Sigmoid colon (tissue), 6 donors: ENCODE measurements at regions not wholly inside any gene's neighbourhood (a gene's known extent, or its start where the extent isn't known, plus 50 kb on each side); places are given as distances from the start of the nearest gene placed in this dataset.

Experiments used
- DNase-seq: peaks from one replicate; pipeline ENCODE4 v3.0.0-alpha.2; 2019
- H3K27ac ChIP-seq, 4 donors: fragments of 200-600 bp; sonication (generic); one replicate each; pipeline ENCODE4 v1.5.1; 2016 to 2019; ENCODE audit warnings: mild to moderate bottlenecking in 1 of 4
- H3K27me3 ChIP-seq, 3 donors: fragments of 200-600 bp; sonication (generic); one replicate each; pipeline ENCODE4 v1.5.1; 2019; ENCODE audit warnings: mild to moderate bottlenecking in 1 of 3
- H3K36me3 ChIP-seq, 4 donors: fragments of 200-600 bp; sonication (generic); one replicate each; pipeline ENCODE4 v1.5.1; 2016 to 2019
- H3K4me1 ChIP-seq, 4 donors: fragments of 200-600 bp; sonication (generic); one replicate each; pipeline ENCODE4 v1.5.1; 2017 to 2019
- H3K4me3 ChIP-seq, 4 donors: fragments of 200-600 bp; sonication (generic); one replicate each; pipeline ENCODE4 v1.5.1; 2017 to 2019; ENCODE audit warnings: mild to moderate bottlenecking in 2 of 4, moderate library complexity in 1 of 4
- H3K9me3 ChIP-seq, 4 donors: fragments of 200-600 bp in 3 of 4; sonication (generic) in 3 of 4; one replicate each; pipeline versions ENCODE4 v1.5.1 to v1.6.1; 2013 to 2019
- EP300 ChIP-seq, 4 donors: sonication (generic); formaldehyde crosslinking; IDR thresholded peaks; one replicate each; pipeline ENCODE4 v1.6.1; 2017; ENCODE audit warnings: antibody characterized with exemption in 4 of 4
- POLR2A ChIP-seq, 2 donors: fragments of 450-650 bp; IDR thresholded peaks; one replicate each; pipeline ENCODE4 v1.6.1; 2016; ENCODE audit warnings: antibody characterized with exemption in 2 of 2, mild to moderate bottlenecking in 2 of 2, moderate library complexity in 2 of 2
- POLR2AphosphoS5 ChIP-seq, 4 donors: sonication (generic); formaldehyde crosslinking; IDR thresholded peaks; one replicate each; pipeline ENCODE4 v1.6.1; 2017; ENCODE audit warnings: antibody characterized with exemption in 4 of 4
- WGBS, 2 donors: extraction: QIAGEN DNeasy Blood & Tissue Kit; methylation state at CpG; one replicate each; pipeline ENCODE4 v1.1.7; 2013; 5-methylcytosine and 5-hydroxymethylcytosine counted together
- intact Hi-C: fragments of 100-400 bp; cut with DNase I; formaldehyde crosslinking; loops from one replicate; pipeline ENCODE4 v1.15.1; 2023
- TF ChIP-seq, protein P1 (sequence below), 4 experiments: fragments of 450-650 bp in 3 of 4; fragments of 200-600 bp in 1 of 4; IDR thresholded peaks; one replicate each; pipeline ENCODE4 v1.5.1; 2016 to 2019; ENCODE audit warnings: antibody characterized with exemption in 4 of 4, mild to moderate bottlenecking in 3 of 4, moderate library complexity in 2 of 4
- donor health status: healthy with polysubstance abuse.
- donor health status: healthy.

DNA sequence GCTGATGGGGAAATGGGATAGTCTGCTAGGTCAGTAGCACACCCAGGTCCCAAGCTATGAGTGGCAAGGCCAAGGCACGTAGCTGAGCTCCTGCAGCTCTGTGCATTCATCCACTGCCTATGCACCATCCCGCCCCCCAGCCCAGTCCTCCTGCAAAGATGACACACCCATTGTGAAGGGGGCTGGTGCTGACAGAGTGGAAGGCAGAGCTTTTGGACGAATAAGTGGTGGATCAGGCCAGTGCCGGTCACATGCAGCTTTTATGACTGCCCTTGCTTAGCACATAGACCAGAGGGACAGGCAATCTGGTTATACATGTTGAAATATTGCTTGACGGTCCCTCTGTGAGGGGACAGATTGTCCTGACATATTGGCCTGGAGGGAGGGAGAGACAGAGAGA, 494.3 kb downstream of the PTPRU start:
- H3K9me3 ChIP-seq: no peaks in the 10 kb centered on the region
- no peaks in the 10 kb centered on the region for H3K4me1 ChIP-seq
- H3K27ac ChIP-seq: no peak overlapping the region
- intact Hi-C loops: no loop called here
- no peak overlapping the region for H3K4me3 ChIP-seq
- no peak for DNase-seq
- peaks cover 0 to 9% (median 0%) of the 10 kb centered on the region in 3 donors for H3K27me3 ChIP-seq
- TF ChIP-seq, protein P1, sequence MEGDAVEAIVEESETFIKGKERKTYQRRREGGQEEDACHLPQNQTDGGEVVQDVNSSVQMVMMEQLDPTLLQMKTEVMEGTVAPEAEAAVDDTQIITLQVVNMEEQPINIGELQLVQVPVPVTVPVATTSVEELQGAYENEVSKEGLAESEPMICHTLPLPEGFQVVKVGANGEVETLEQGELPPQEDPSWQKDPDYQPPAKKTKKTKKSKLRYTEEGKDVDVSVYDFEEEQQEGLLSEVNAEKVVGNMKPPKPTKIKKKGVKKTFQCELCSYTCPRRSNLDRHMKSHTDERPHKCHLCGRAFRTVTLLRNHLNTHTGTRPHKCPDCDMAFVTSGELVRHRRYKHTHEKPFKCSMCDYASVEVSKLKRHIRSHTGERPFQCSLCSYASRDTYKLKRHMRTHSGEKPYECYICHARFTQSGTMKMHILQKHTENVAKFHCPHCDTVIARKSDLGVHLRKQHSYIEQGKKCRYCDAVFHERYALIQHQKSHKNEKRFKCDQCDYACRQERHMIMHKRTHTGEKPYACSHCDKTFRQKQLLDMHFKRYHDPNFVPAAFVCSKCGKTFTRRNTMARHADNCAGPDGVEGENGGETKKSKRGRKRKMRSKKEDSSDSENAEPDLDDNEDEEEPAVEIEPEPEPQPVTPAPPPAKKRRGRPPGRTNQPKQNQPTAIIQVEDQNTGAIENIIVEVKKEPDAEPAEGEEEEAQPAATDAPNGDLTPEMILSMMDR (IDR thresholded peaks at IDR 0.05): no peak
- TF ChIP-seq POLR2A (IDR thresholded peaks at IDR 0.05) (no peak), EP300 (IDR thresholded peaks at IDR 0.05) (no peak), POLR2AphosphoS5 (IDR thresholded peaks at IDR 0.05) (no peak)
- no peaks in the 10 kb centered on the region for H3K36me3 ChIP-seq
- WGBS, 2 donors: 38 to 65% methylated on average over 5 of the region's 5 CpGs

DNA sequence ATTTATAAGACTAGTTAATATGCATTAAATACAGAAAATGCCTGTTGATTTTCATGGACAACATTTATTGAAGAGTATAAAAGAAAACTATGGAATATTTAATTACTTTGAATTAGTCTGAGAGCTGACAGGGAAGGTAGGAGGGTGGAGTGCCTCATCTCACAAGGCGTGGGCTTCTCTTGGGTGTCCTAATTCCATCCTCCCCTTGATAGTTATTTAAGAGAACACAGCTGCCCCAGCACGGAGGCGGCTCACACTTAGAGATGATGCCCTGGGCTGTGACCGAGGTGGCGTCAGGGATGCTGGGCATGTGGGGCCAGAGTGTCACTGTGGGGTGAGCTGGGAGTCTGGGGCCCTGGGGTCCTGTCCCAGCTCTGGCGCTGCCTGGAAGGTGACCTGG, 493.0 kb downstream of the PTPRU start:
- Histone ChIP-seq H3K36me3 (no peaks in the 10 kb centered on the region), H3K4me3 (no peak overlapping the region), H3K9me3 (no peaks in the 10 kb centered on the region), H3K27ac (no peak overlapping the region), H3K27me3 (peaks cover 0 to 9% (median 0%) of the 10 kb centered on the region in 3 donors), H3K4me1 (no peaks in the 10 kb centered on the region)
- intact Hi-C loops: no loop called here
- DNase-seq: no peak
- no peak for TF ChIP-seq POLR2AphosphoS5 (IDR thresholded peaks at IDR 0.05)
- no peak for TF ChIP-seq EP300 (IDR thresholded peaks at IDR 0.05)
- no peak for TF ChIP-seq POLR2A (IDR thresholded peaks at IDR 0.05)
- TF ChIP-seq, protein P1 (IDR thresholded peaks at IDR 0.05): no peak
- 79 to 88% methylated on average over 6 of the region's 6 CpGs for WGBS, 2 donors

DNA sequence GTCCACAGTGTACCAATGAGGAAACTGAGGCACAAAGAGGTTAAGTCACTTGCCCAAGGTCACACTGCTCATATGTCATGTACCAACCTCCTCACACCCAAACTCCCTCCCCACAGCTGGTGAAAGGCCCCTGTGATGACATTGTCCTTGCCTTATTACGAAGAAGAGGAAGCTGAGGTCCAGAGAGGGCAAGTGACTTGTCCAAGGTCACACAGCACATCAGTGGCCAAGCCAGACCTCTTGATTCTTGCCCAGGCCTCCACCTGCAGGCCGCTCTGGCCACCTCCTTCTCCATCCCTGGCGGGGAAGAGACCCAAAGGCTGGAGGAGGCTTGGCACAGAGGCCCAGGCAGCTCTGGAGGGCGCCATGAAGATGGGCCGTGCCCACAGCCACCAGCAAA, 492.4 kb downstream of the PTPRU start:
- intact Hi-C loops: no loop called here
- WGBS, 2 donors: 79 to 84% methylated on average over 5 of the region's 5 CpGs
- TF ChIP-seq, protein P1 (IDR thresholded peaks at IDR 0.05): no peak
- no peak for TF ChIP-seq POLR2A (IDR thresholded peaks at IDR 0.05)
- TF ChIP-seq EP300 (IDR thresholded peaks at IDR 0.05): no peak
- no peak for TF ChIP-seq POLR2AphosphoS5 (IDR thresholded peaks at IDR 0.05)
- Histone ChIP-seq H3K4me1 (no peaks in the 10 kb centered on the region), H3K4me3 (no peak overlapping the region), H3K27me3 (peaks cover 0 to 9% (median 0%) of the 10 kb centered on the region in 3 donors), H3K9me3 (no peaks in the 10 kb centered on the region), H3K27ac (no peak overlapping the region), H3K36me3 (no peaks in the 10 kb centered on the region)
- no peak for DNase-seq

DNA sequence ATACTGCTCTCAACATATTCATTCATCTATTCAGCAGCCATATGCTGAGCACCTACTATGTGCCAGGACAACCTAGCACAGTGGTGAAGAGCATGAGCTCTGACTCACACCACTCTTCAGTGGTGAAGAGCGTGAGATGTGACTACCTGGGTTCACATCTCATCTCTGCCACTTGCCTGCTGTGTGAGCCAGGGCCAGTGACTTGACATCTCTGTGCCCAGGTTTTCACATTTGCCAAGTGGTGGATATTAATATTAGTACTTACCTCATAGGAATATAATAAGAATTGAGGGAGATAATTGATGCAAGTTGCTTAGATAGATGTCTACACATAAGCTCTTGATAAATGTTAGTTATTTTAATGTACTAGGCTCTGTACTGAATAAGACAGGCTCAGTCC, 488.9 kb downstream of the PTPRU start:
- Histone ChIP-seq H3K4me3 (no peak overlapping the region), H3K36me3 (no peaks in the 10 kb centered on the region), H3K27ac (no peak overlapping the region), H3K4me1 (no peaks in the 10 kb centered on the region), H3K27me3 (peaks cover 0 to 9% (median 0%) of the 10 kb centered on the region in 3 donors), H3K9me3 (peaks cover 0 to 18% (median 8%) of the 10 kb centered on the region in 4 donors)
- 83 to 95% methylated on average over 1 of the region's 1 CpG for WGBS, 2 donors
- intact Hi-C loops: no loop called here
- TF ChIP-seq EP300 (IDR thresholded peaks at IDR 0.05): no peak
- no peak for TF ChIP-seq POLR2AphosphoS5 (IDR thresholded peaks at IDR 0.05)
- TF ChIP-seq, protein P1 (IDR thresholded peaks at IDR 0.05): no peak
- TF ChIP-seq POLR2A (IDR thresholded peaks at IDR 0.05): no peak
- no peak for DNase-seq

DNA sequence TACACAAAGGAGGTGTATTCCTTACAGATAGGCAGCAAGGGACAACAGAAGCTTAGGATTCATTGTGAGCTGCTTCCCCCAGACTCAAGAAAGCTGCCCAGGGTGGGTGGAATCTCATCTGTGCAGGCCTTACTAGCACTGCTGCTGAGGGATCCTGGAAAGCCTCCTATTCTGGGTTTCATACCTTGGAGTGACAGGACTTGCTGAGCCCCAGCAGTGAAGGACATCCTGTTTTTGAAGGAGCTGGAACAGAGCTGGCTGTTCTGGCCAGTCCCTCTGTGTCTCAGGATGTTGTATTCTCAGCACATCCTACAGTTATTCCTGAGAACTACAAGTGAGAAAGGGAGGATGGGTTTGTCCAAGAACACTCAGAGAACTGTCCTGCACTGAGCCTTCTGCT, 486.3 kb downstream of the PTPRU start:
- intact Hi-C loops: no loop called here
- DNase-seq: no peak
- Histone ChIP-seq H3K27me3 (peaks cover 0 to 9% (median 0%) of the 10 kb centered on the region in 3 donors), H3K4me1 (no peaks in the 10 kb centered on the region), H3K4me3 (no peak overlapping the region), H3K36me3 (no peaks in the 10 kb centered on the region), H3K9me3 (peaks cover 0 to 18% (median 8%) of the 10 kb centered on the region in 4 donors), H3K27ac (no peak overlapping the region)
- TF ChIP-seq POLR2A (IDR thresholded peaks at IDR 0.05) (no peak), POLR2AphosphoS5 (IDR thresholded peaks at IDR 0.05) (no peak), EP300 (IDR thresholded peaks at IDR 0.05) (no peak)
- TF ChIP-seq, protein P1 (IDR thresholded peaks at IDR 0.05): no peak
